HG03460 (cell line): ENCODE measurements at regions not wholly inside any gene's neighbourhood (a gene's known extent, or its start where the extent isn't known, plus 50 kb on each side); places are given as distances from the start of the nearest gene placed in this dataset.
"Not testable (repeated sequence)": the region's sequence is repeated elsewhere in the genome, so short reads cannot be mapped to it uniquely, and the experiment has no call there.

Experiments
- ATAC-seq: cut with Tn5 transposase; IDR thresholded peaks from one replicate; pipeline ENCODE4 v1.9.1; 2021; ENCODE audit not compliant: unreplicated experiment

DNA sequence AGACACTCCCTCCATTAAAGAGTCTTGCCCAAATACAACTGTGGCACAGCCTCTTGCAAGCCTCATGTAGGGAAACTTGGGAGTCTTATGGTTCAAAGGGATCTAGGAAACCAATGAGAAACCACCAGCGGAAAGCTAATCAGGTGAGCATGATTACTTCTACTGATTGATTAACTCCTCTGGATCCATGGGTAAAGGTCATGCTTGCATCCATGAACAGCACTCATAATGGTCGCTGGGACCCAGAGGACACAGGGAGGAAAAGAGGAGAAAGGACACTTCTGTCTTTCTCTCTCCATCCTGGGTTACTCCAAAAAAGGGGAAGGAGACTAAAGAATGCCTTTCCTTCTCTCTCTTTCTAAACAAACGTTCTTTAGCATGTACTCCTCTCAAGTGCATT, 1397.2 kb downstream of the LRFN5 start:
- no peak for ATAC-seq

DNA sequence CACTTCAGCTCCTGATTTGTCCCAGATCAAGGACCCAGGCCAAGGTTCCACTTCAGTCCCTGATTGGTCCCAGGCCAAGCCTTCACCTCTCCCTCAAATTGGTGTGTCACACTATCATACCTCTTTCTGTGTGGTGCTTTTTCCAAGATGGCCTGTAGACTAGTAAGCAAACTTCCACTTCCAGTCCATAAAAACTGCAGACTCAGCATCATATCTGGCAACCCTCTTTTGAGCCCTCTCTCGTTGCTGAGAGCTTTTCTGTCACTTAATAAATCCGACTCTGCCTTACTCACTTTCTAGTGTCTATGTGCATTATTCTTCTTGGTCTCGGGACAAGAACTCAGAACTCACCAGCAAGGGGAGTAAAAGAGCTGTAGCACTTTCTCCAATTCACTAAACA, 1395.1 kb downstream of the LRFN5 start:
- no peak for ATAC-seq

DNA sequence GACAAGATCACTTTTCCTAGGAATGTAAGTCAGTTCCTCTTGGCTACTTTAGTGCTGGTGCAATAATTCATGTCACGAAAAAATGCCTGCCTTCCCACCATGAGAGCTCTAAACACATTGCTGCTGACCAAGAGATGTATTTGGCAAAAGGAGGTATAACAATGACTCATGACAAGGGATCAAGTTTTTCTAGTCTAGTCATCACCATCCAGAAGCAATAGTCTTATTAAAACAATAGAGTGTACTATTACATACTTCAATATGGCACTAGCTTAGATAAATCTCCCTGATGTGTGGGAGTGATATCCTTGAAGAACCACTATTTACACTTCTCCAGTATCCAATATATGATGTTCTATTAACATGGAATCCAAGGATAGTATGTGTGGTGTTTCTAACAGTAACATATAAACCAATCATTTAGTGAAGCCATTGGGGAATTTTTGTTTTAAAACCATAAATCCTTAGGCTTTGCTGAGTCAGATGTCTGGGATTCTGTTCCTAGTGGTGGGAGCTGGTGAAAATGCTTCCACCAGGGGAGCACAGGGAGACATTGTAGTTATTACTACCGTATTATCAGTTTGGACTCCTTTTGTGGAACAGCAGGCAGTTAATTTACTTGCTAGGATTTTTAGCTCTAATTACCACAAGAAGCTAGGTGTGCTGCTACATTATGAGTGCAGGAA, 1387.5 kb downstream of the LRFN5 start:
- no peak for ATAC-seq

GRCh38 chr14:42992930-42993329, 1386.3 kb downstream of the LRFN5 start:
- no peak for ATAC-seq

- no peak for ATAC-seq
Measured at GRCh38 chr14:42980419-42980818, 1373.7 kb downstream of the LRFN5 start.

DNA sequence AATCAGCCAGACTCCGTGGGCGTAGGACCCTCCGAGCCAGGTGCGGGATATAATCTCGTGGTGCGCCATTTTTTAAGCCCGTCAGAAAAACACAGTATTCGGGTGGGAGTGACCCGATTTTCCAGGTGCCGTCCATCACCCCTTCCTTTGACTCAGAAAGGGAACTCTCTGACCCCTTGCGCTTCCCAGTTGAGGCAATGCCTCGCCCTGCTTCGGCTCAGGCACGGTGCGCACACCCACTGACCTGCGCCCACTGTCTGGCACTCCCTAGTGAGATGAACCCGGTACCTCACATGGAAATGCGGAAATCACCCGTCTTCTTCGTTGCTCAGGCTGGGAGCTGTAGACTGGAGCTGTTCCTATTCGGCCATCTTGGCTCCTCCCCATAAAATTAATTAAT, 1366.5 kb downstream of the LRFN5 start:
- ATAC-seq: not testable (repeated sequence)

GRCh38 chr14:42965512-42965911, 1358.8 kb downstream of the LRFN5 start:
- no peak for ATAC-seq

- no peak for ATAC-seq
Measured at GRCh38 chr14:42961509-42961908, 1354.8 kb downstream of the LRFN5 start.

- ATAC-seq: no peak
Measured at GRCh38 chr14:42950363-42950762, 1343.7 kb downstream of the LRFN5 start.

- ATAC-seq: no peak
Measured at GRCh38 chr14:42947991-42948390, 1341.3 kb downstream of the LRFN5 start.

- ATAC-seq: no peak
Measured at GRCh38 chr14:42944284-42944683, 1337.6 kb downstream of the LRFN5 start.

DNA sequence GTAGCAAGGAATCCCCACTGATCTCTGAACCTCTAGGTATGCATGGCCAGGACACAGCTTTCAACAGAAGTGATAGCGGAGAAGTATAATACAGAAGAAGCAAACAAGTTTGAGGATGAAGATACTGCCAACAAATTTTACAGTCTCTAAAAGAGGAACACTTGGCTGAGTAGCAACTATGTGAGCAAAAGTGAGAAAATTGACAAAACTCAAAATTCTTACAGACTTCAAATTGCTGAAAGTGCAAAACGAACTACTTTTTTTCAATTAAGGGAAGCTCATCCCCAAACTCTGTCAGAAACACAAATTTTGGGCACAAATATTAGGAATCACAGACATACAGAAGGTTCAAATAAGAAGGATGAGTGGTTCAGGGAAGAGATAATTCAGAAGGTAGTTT, 1324.6 kb downstream of the LRFN5 start:
- no peak for ATAC-seq

- no peak for ATAC-seq
Measured at GRCh38 chr14:42929806-42930480, 1323.3 kb downstream of the LRFN5 start.

DNA sequence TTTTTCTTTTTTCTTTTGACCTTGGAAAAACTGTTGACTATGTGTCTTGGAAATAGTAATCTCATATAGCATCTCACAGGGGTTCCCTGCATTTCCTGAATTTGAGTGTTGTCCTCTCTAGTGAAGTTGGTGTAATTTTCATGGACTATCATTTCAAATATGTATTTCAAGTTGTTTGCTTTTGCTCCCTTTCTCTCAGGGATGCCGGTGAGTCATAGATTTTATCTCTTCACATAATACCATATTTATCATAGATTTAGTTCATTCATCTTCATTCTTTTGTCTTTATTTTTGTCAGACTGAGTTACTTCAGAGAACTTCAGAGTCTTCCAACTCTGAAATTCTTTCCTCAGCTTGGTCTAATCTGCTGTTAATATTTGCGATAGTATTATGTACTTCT, 1320.6 kb downstream of the LRFN5 start:
- ATAC-seq: no peak

DNA sequence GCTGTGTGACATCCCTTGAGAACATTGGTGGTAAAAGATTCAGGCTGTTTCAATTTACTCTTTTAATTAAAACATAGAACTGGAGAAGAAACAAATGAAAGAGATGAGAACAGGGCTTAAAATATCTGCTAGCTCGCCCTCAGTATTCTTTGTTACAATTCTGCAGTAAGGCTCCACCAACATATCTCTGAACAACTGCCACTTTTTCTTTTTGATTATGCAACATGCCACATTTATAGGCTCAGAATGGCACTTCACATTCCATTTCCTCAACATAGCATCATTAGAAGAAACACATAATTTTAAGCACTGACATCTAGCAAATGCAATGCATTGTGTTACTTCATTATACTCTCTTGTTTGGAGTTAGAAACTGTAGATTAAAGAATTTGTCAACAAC, 1315.2 kb downstream of the LRFN5 start:
- ATAC-seq: no peak

DNA sequence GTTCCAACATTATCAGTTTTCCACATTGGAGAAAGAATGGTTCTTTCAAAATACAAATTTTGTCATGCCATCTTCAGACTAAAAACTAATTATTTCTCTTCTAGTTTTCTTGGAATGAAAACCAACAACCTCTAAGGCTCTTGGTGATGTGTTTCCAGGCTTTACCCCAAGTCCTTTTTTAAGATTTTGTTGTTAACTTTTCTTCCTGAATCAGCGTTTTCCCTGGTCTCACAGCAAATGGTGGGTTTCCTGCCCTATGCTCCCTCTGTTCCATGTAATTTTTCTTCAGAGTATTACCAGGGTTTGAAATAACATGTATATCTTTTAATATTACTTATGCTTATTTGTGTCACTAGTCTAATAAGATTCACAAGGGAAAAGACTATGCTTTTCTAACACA, 1311.9 kb downstream of the LRFN5 start:
- ATAC-seq: no peak

DNA sequence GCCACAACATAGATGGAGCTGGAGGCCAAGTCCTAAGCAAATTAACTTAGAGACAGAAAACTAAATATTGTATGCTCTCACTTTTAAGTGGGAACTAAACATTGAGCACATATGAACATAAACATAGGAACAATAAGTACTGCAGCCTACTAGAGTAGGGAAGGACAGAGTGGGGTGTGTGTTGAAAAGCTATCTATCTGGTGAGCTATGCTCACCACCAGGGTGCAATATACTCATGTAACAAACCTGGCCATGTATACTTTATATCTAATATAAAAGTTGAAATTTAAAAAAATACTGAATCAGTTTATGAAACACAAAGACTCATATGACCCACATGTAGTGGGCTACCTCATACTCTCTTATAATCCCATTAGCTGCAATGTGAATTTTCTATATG, 1305.0 kb downstream of the LRFN5 start:
- no peak for ATAC-seq

GRCh38 chr14:42909659-42910058, 1303.0 kb downstream of the LRFN5 start:
- ATAC-seq: no peak

- no peak for ATAC-seq
Measured at GRCh38 chr14:42893183-42893582, 1286.5 kb downstream of the LRFN5 start.

DNA sequence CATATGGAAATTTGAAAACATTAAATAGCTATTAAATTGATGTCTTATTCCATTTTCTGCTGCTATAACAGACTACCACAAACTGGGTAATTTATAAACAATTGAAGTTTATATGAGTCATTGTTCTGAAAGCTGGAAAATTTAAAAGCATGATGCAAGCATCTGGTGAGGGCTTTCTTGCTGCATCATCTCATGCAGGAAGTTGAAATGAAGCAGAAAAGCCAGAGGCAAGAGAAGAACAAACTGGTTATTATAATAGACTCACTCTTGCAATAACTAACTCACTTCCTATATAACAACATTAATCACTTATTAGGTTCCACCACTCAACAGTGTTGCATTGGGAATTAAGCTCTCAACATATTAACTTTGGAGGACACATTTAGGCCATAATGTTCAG, 1277.4 kb downstream of the LRFN5 start:
- no peak for ATAC-seq

DNA sequence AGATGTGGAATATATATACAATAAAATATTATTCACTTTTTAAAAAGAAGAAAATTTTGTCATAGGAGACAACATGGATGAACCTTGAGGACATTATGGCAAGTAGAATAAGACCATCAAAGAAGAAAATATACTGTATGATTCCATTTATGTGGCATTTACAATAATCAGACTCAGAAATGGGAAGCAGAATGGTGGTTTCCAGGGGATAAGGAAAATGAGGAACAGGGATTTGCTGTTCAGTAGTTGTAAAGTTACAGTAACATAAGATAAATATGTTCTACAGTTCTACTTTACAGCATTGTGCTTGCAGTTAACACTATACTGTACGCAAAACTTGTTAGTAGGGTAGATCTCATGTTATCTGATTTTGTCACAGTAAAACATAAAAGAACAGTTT, 1271.0 kb downstream of the LRFN5 start:
- no peak for ATAC-seq

GRCh38 chr14:42872786-42873185, 1266.1 kb downstream of the LRFN5 start:
- ATAC-seq: no peak

GRCh38 chr14:42869681-42870080, 1263.0 kb downstream of the LRFN5 start:
- ATAC-seq: no peak
